Right cardiac atrium (tissue), 5 donors: ENCODE measurements at regions not wholly inside any gene's neighbourhood (a gene's known extent, or its start where the extent isn't known, plus 50 kb on each side); places are given as distances from the start of the nearest gene placed in this dataset.

Experiments
- ATAC-seq, 2 donors: fragments of 200-7000 bp; cut with Tn5 transposase; one replicate each; pipeline versions ENCODE4 v1.8.0 to v1.9.1; 2020; ENCODE audit warnings: moderate library complexity in 2 of 2, mild to moderate bottlenecking in 1 of 2
- DNase-seq, 3 donors: peaks; one replicate each; pipeline ENCODE4 v3.0.0-alpha.2; 2020
- H3K27ac ChIP-seq: one replicate; pipeline ENCODE4 v1.5.1; 2013; ENCODE audit warnings: mild to moderate bottlenecking, low read length, control low read depth, moderate library complexity
- H3K27me3 ChIP-seq: one replicate; pipeline ENCODE4 v1.6.1; 2013; ENCODE audit not compliant: control insufficient read depth, insufficient read depth
- H3K4me1 ChIP-seq: one replicate; pipeline ENCODE4 v1.6.1; 2013; ENCODE audit warnings: low read length; ENCODE audit not compliant: control insufficient read depth, insufficient read depth
- H3K4me3 ChIP-seq: one replicate; pipeline ENCODE4 v1.5.1; 2013; ENCODE audit warnings: low read length, control low read depth
- H3K9me3 ChIP-seq: one replicate; pipeline ENCODE4 v1.6.1; 2013; ENCODE audit warnings: low read length; ENCODE audit not compliant: control insufficient read depth
- WGBS: extraction: QIAGEN DNeasy Blood & Tissue Kit; methylation state at CpG from one replicate; pipeline ENCODE4 v1.1.7; 2013; 5-methylcytosine and 5-hydroxymethylcytosine counted together
- intact Hi-C, 4 donors: fragments of 100-400 bp; cut with DNase I; formaldehyde crosslinking; loops; one replicate each; pipeline versions ENCODE4 v1.11.0 to v1.14.0; 2022 to 2023
- donor health status: healthy with polysubstance abuse.
- donor health status: DM: no; HTN: yes; CAD: no.
- donor health status: DM: no; HTN: no; CAD: no.
- donor health status: DM: no; HTN: yes; CAD: no; lungs with severe emphysema.
- donor health status: DM: yes; HTN: yes; CAD: no.

DNA sequence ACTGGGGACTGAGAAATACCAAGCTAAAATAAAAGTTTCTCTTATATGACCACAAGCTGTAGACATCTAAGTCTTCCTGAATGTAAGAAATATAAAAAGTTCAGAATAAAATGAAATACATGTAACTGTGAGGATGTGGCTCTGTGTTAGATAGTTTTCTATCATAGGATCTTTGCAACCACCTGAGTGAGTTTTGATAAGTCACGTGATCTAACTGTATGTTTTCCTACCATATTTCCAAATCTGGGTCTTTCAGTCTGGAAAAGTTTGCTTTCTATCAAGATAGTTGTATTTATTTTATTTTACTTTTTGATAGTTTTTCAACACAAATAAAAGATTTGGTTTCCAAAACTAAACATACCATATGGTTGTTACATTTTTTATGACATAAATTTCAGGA is 1905.8 kb upstream of the ACO1 start:
- Histone ChIP-seq H3K27me3 (no peaks in the 10 kb centered on the region), H3K4me3 (no peak overlapping the region), H3K9me3 (no peaks in the 10 kb centered on the region), H3K27ac (no peak overlapping the region), H3K4me1 (no peaks in the 10 kb centered on the region)
- intact Hi-C loops = no loop called here
- DNase-seq (no peak), ATAC-seq (no peak)
- 70% methylated on average over 1 of the region's 1 CpG for WGBS

DNA sequence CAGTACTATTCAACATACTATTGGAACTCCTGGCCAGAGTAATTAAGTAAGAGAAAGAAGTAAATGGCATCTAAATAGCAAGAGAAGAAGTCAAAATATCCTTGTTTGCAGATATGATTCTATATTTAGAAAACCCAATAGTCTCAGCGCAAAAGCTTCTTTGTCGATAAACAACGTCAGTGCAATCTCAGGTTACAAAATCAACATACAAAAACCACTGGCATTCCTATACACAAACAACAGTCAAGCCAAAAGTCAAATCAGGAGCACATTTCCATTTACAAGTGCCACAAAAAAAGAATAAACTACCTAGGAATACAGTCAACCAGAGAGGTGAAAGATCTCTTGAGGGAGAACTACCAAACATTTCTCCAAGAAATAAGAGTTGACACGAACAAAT is 1901.9 kb upstream of the ACO1 start:
- no peaks in the 10 kb centered on the region for H3K27me3 ChIP-seq
- no peaks in the 10 kb centered on the region for H3K9me3 ChIP-seq
- H3K27ac ChIP-seq = no peak overlapping the region
- H3K4me1 ChIP-seq = no peaks in the 10 kb centered on the region
- no peak for DNase-seq
- WGBS = 89% methylated on average over 4 of the region's 4 CpGs
- no peak overlapping the region for H3K4me3 ChIP-seq
- ATAC-seq = no peak
- intact Hi-C loops = no loop called here

DNA sequence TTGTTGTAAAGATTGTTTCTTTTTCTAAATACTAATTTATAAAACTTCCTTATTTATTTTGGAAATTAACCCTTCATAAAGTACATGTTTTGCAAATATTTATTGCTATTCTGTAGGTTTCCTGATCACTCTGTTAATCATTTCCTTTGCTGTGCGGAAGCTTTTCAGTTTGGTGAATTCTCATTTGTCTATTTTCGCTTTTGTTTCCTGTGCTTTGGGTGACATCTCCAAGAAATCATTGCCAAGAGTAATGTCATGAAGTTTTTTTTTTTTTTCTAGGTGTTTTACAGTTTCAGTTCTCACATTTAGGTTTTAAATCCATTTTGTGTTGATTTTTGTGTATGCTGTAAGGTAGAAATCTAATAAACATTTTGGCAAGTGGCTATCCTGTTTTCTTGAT is 1899.8 kb upstream of the ACO1 start:
- Histone ChIP-seq H3K27me3 (no peaks in the 10 kb centered on the region), H3K27ac (no peak overlapping the region), H3K9me3 (no peaks in the 10 kb centered on the region), H3K4me3 (no peak overlapping the region), H3K4me1 (no peaks in the 10 kb centered on the region)
- intact Hi-C loops = no loop called here
- 75% methylated on average over 2 of the region's 2 CpGs for WGBS
- ATAC-seq (no peak), DNase-seq (no peak)

DNA sequence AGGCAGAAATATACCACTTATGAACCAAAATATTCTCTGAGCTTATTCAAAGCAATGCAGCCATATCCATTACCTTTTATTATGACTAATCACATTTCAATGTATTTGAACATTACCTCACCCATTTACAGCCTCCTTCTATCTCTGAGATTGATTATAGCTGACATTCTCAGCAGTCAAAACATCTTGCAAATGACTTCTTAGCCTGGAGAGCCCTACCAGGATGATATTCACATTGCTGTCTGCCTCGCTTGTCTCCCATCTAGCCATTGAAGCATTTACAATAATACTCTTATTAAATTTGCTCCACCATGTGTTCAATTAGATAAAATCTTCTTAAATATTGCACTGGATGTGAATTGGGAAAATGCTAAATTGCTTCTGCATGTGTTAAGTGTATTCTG is 1879.9 kb upstream of the ACO1 start:
- Histone ChIP-seq H3K9me3 (no peaks in the 10 kb centered on the region), H3K27me3 (no peaks in the 10 kb centered on the region), H3K4me1 (no peaks in the 10 kb centered on the region), H3K4me3 (no peak overlapping the region), H3K27ac (no peak overlapping the region)
- DNase-seq = no peak
- WGBS = 72% methylated on average over 1 of the region's 1 CpG
- intact Hi-C loops = no loop called here
- ATAC-seq = no peak

DNA sequence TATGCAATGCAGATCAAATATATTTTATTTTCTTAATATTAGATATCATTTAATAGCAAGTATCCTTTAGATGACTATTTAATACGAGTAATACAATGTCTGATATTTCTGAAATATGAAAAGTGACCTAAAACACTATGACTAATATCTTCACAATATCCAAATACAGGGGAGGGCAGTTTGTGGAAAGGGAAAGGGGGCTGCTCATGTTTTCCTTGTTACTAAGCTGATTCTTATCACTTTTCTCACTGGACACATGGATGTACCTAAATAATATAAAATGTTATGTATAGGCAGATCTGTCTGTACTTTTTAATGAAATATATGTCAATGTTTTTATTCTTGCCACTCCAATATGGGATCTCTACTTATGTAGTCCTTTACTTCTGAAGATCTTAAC is 1879.1 kb upstream of the ACO1 start:
- WGBS = 62% methylated on average over 1 of the region's 1 CpG
- Histone ChIP-seq H3K4me1 (no peaks in the 10 kb centered on the region), H3K27ac (no peak overlapping the region), H3K4me3 (no peak overlapping the region), H3K9me3 (no peaks in the 10 kb centered on the region), H3K27me3 (no peaks in the 10 kb centered on the region)
- ATAC-seq (no peak), DNase-seq (no peak)
- intact Hi-C loops = no loop called here

DNA sequence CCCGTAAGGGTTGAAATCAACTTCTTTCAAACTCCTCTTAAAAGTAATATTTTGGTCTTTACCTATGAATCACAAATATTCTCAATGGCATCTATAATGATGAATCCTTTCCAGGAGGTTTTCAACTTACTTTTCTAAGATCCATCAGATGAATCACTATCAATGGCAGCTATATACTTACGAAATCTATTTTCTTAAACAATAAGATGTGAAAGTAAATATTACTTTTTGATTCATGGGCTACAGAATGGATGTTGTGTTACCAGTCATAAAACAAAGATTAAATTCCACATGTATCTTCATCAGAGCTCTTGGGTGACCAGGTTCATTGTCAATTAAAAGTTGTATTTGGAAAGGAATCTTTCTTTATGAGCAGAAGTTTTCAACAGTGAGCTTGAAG is 1877.7 kb upstream of the ACO1 start:
- intact Hi-C loops = no loop called here
- no peak for ATAC-seq
- no peak overlapping the region for H3K27ac ChIP-seq
- WGBS = 77% methylated on average over 2 of the region's 2 CpGs
- no peak overlapping the region for H3K4me3 ChIP-seq
- no peaks in the 10 kb centered on the region for H3K27me3 ChIP-seq
- no peak for DNase-seq
- H3K4me1 ChIP-seq = no peaks in the 10 kb centered on the region
- no peaks in the 10 kb centered on the region for H3K9me3 ChIP-seq

DNA sequence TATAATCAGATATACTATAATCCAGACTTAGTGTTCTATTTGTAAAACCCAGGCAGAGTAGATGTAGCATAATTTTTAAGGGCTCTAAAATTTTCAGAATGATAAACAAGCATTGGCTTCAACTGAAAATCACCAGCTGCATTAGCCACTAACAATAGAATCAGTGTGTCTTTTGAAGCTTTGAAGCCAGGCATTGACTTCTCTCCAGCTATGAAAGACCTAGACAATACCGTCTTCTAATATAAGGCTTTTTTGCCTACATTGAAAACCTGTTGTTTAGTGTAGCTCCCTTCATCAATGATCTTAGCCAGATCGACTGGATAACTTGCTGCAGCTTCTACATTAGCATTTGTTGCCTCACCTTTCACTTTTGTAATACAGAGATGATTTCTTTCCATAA is 1877.3 kb upstream of the ACO1 start:
- Histone ChIP-seq H3K4me3 (no peak overlapping the region), H3K4me1 (no peaks in the 10 kb centered on the region), H3K27ac (no peak overlapping the region), H3K27me3 (no peaks in the 10 kb centered on the region), H3K9me3 (no peaks in the 10 kb centered on the region)
- DNase-seq = no peak
- 61% methylated on average over 2 of the region's 2 CpGs for WGBS
- intact Hi-C loops = no loop called here
- no peak for ATAC-seq

DNA sequence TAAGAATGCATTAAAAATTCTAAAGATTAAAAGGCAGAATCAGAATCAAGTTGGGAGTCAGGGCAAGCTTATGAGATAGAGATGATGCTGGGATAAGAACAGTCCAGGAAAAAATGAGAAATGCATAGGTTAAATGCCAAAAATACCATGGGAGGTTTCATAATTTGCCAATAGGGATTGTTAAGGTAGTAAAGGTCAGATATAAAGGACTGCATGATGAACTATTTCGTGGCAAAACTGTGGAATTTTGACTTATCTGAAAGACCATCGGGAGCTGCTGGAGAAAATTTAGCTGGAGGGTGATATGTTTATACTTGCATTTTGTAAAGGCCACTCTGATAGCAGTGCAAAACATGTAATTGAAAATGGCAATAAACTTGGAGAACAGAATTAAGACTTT is 1872.8 kb upstream of the ACO1 start:
- H3K27ac ChIP-seq = no peak overlapping the region
- H3K4me3 ChIP-seq = no peak overlapping the region
- no peaks in the 10 kb centered on the region for H3K9me3 ChIP-seq
- DNase-seq (no peak), ATAC-seq (no peak)
- intact Hi-C loops = no loop called here
- no peaks in the 10 kb centered on the region for H3K4me1 ChIP-seq
- H3K27me3 ChIP-seq = no peaks in the 10 kb centered on the region
- 40% methylated on average over 2 of the region's 2 CpGs for WGBS

DNA sequence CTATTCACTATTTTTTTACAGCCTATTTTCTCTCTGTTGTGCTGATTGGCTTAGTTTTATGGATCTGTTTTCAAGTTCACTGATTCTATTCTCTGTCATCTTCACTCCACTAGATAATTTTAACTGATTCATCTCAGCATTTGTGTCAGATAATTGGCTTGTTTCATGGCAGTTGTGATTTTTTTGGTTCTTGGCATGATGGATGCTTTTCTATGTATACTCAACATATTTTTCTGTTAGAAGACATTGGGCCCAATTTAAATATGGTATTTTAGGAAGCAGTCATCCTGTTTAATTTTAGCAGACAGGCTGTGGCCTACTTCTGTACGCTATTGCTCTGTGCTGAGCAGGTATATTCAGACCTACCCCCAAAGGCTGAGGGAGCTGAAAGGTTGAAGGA is 1865.3 kb upstream of the ACO1 start:
- no peak for ATAC-seq
- intact Hi-C loops = no loop called here
- WGBS = 85% methylated on average over 1 of the region's 1 CpG

DNA sequence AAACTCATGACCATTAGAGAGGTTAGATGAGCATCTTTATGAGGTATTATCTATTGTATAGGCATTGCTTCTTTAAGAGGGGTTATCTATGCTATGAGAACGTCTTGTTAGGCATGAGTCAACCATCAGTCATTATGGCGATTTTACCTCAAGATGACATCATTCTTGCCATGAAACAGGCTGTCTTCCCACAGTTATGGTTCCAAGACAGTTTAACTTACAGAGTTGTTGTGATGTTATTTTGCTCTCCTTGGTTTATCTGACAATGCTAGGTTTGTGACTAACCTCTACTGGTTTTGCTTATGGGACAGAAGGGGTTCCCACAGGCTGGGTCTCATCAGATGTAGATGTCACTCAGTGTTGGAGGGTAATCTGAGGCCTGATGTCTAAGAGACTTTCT is 1864.7 kb upstream of the ACO1 start:
- Histone ChIP-seq H3K4me1 (no peaks in the 10 kb centered on the region), H3K27ac (no peak overlapping the region), H3K9me3 (no peaks in the 10 kb centered on the region), H3K27me3 (no peaks in the 10 kb centered on the region), H3K4me3 (no peak overlapping the region)
- intact Hi-C loops = no loop called here
- ATAC-seq (no peak), DNase-seq (no peak)
- WGBS = 60% methylated on average over 2 of the region's 2 CpGs

More for the DNA sequence above, 1865.3 kb upstream of the ACO1 start:
- H3K9me3 ChIP-seq = no peaks in the 10 kb centered on the region
- DNase-seq = no peak
- H3K27me3 ChIP-seq = no peaks in the 10 kb centered on the region
- no peak overlapping the region for H3K4me3 ChIP-seq
- no peak overlapping the region for H3K27ac ChIP-seq
- H3K4me1 ChIP-seq = no peaks in the 10 kb centered on the region

DNA sequence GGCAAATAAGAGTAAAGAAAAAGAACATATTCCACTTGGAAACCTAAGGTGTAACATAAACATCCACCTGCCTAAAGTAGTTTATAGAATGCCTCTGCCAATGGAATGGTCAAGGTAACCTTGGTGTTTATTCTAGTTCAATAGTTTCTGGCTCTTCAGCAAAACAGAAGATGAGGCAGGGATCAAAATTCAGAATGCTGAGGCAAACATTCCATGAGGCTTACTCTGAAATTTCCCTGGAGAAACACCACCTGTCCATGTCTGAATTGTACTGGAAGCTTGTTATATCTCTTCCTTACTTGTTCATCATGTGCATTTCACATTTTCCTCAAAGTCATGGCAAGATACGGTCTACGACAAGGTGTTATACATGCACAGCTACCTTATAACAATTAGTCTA is 1862.4 kb upstream of the ACO1 start:
- Histone ChIP-seq H3K9me3 (no peaks in the 10 kb centered on the region), H3K4me3 (no peak overlapping the region), H3K27me3 (no peaks in the 10 kb centered on the region), H3K4me1 (no peaks in the 10 kb centered on the region), H3K27ac (no peak overlapping the region)
- ATAC-seq = no peak
- intact Hi-C loops = no loop called here
- WGBS = 84% methylated on average over 2 of the region's 2 CpGs
- no peak for DNase-seq

DNA sequence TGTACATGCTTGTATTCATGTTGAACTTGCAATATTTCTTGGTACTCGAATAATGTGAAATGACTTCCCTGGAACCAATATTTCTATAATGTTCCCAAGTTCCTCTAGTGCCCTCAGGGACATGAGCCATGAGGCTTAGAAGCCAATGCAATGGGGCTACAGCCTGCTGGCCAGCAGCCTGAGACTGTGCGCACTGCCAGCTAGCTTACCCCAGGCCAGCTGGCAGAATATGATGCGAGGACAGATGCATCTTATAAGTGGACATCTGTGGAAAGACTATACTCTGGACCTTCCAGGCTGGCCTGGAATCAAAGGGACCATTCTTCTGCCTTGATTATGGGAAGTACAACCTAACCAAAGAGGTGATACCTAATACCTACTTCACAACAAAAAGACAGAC is 1862.0 kb upstream of the ACO1 start:
- H3K4me1 ChIP-seq = no peaks in the 10 kb centered on the region
- no peaks in the 10 kb centered on the region for H3K27me3 ChIP-seq
- ATAC-seq = no peak
- 67% methylated on average over 3 of the region's 3 CpGs for WGBS
- H3K27ac ChIP-seq = no peak overlapping the region
- intact Hi-C loops = no loop called here
- DNase-seq = no peak
- H3K4me3 ChIP-seq = no peak overlapping the region
- no peaks in the 10 kb centered on the region for H3K9me3 ChIP-seq
